HG03108 (cell line): ENCODE measurements at regions not wholly inside any gene's neighbourhood (a gene's known extent, or its start where the extent isn't known, plus 50 kb on each side); places are given as distances from the start of the nearest gene placed in this dataset.
A peak's percentile ranks its signal among the peaks of the same experiment; 100 is the strongest.

ENCODE experiments used
- ATAC-seq: cut with Tn5 transposase; IDR thresholded peaks from one replicate; pipeline ENCODE4 v1.9.1; 2021; ENCODE audit warnings: moderate library complexity; ENCODE audit not compliant: unreplicated experiment

DNA sequence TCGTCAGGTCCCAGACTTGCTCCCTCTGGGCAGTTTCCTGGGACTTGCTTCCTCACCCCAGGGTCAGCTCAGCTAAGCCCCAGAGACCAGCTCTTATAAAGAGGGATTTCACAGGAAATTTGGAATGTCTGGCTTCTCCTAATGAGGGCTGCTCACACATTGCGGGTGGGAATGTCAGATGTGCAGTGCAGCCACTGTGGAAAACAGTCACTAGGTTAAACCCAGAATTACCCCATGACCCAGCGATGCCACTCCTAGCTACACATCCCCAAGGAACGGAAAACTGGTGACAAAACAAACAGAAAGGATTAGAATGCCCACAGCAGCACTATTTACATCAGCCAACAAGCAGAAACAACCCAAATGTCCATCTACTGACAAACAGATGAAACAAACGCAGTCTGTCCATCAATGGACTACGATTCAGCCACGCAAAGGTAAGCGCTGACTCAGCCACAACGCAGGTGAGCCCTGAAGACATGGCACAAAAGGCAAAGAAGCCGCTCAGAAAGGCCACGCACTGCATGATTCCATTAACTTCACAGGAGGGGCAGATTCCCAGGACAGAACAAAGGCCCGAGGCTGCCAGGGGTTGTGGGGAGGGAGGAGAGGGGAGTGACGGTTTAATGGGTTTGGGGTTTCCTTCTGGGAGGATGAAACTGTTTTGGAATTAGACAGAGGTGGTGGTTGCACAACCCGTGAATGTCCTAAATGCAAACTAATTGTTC, 63.0 kb downstream of the NCOR2 start:
- ATAC-seq = no peak

- no peak for ATAC-seq
These were observed 64.1 kb downstream of the NCOR2 start for GRCh38 chr12:124503305-124503704.

DNA sequence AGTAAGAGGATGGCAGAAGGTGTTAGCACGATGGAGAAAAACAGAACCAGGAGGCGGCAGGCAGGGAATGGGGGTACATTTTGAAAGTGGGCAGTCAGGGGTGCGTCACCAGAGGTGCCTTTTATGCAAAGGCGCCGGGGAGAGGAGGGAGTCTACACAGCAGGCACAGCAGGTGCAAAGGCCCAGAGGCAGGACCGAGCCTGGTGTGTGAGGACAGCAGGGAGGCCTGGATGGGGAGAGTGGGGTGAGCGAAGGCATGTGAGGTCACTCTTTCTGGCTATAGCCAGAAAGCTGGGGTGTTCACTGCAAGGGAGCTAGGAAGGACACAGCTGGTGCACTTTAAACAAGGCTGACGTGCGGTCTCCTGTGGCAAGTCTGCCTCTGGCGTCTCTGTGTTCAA, 65.0 kb downstream of the NCOR2 start:
- ATAC-seq = no peak

- ATAC-seq = no peak
These were observed 65.6 kb downstream of the NCOR2 start for GRCh38 chr12:124501827-124502226.

DNA sequence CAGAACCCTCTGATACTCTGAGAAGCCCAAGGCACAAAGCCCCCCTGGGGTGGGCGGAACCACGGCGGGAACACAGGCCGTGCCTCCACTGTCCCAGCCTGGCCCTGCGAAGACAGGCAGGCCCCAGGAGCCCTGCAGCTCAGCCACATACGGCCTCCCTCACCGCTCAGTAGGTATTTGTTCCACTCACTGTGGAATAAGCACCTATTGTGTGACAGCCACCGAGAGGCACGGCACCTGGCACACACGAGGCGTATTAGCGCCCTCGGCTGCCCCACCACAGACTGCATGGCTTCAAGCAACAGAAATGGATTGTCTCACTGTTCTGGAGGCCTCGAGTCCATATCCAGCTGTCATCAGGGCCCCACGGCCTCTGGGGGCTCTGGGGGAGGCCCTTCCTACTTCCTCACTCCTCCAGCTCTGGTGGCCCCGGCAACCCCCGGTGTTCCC, 66.3 kb downstream of the NCOR2 start:
- ATAC-seq = no peak

DNA sequence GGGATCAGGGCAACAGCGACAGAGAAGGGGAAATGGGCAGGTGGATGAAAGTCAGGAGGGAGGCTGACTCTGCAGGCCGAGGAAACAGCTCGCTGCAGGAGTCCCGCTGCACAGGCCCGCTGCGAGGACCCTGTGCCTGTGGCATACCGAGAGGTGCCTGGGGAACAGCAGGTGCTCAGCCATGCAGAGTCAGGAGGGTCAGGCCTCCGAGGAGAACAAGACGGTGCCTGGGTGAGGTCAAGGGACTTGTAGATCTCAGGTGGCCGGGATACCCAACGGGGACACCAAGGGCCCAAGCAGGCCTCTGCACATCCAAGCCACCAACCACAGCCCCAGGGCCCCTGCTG, 67.5 kb downstream of the NCOR2 start:
- ATAC-seq = no peak

GRCh38 chr12:124499190-124499753, 68.1 kb downstream of the NCOR2 start:
- ATAC-seq = no peak

DNA sequence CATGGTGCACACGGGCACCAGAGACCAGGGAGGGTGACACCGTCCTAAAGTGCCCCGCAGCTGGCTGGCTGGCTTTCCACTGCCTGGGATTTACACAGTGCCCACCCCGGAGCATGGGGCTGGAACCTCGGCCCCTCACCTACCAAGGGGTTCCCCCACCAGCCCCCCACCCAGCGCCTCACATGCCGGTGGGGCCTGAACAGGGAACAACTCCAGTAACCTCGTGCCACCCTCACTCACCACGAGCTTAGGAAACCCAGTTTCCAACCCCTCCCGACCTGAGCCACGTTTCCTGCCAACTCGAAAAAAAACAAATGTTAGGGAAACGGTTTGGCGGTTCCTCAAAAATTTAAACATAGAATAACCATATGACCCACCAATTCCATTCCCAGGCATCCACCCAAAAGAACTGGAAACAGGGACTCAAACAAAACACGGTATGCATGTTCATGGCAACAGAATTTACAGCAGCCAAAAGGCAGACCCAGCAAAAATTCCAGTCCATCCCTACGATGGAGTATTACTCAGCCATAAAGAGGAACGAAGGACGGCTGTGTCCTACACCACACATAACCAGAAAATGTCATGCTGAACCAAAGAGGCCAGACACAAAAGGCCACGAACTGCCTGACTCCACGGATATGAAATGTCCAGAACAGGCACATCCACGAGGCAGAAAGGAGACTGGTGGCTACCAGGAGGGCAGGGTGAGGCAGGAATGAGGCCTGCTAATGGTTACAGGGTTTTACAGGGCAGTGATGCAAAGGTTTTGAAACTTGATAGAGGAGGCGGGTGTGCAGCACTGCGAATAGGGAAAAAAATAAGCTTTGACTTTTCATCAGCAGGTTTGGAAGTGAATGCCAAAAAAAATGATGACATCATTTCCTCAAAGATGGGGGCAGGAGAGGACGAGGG, 68.9 kb downstream of the NCOR2 start:
- ATAC-seq = no peak

DNA sequence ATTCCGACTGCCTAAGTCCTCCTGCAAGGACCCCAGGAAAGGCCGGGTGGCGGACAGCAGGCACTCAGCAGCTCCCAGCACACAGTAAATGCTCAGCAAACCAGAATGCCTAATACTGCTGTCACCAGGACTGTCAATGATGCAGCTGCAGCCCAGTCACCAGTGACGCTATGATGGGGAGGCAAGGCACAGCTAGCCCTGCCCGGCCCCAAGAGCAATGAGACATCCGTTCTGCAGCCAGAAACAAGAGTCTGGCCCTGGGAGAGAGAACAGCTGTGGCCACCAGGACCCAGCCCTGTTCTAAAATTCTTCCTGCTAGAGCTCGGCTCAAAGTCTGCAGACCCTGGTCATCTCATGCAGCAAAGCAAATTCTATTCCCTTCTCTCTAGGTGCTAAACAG, 69.8 kb downstream of the NCOR2 start:
- no peak for ATAC-seq

DNA sequence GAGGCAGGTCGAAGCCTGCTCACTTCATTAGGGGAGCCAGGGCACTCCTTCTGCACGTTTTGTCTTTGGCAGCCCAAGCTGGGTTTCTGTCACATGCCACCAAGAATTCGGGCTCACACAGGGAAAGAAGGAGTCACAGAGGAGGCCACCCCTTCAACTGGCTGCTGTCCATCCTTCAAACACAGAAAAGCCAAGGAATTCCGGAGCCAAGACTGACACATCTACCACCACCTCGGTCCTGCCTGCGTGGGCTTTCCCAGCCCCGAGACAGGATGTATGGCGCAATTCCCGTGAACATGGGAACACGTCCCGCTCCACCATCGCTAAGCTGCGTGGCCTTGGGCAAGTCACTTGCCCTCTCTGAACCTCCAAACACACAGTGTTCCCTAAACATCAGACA, 70.4 kb downstream of the NCOR2 start:
- no peak for ATAC-seq

DNA sequence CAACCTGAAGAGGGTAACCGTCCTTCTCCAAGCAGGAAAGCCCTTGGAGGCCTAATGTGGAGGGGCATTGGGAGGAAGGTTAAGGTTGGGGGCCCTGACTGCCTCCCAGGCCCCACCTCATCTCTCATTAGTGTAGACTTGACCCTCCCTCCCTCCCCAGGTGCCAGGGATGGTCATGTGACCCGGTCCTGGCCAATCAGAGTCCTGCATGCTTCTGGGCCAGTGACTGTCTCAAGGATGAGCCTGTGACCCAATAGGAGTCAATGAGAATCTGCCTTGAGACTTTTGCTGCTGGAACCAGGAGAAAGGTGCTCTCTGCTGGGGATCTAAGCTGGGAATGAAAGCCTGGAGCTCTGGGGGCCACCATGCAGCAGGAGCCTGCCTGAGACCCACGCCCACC, 70.8 kb downstream of the NCOR2 start:
- ATAC-seq = no peak

- no peak for ATAC-seq
These were observed 72.0 kb downstream of the NCOR2 start for GRCh38 chr12:124495194-124495983.

DNA sequence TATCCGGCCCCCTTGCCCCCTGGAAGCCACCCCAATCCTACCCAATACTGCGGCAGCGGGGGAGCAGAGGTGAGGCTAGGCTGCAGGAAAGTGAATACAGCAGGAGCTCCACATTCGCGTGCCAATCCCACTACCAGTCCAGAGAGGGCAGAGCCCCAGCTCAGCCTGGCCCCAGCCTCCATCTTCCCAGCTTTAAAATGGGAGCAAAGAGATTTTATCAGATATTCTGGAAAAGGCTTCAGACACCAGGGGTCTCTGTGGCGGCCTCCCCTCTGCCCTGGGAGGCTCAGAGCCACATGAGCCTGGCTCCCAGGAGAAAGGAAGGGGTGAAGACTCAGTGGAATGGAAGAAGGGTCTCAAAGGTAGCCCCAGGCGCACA, 72.7 kb downstream of the NCOR2 start:
- ATAC-seq = no peak

DNA sequence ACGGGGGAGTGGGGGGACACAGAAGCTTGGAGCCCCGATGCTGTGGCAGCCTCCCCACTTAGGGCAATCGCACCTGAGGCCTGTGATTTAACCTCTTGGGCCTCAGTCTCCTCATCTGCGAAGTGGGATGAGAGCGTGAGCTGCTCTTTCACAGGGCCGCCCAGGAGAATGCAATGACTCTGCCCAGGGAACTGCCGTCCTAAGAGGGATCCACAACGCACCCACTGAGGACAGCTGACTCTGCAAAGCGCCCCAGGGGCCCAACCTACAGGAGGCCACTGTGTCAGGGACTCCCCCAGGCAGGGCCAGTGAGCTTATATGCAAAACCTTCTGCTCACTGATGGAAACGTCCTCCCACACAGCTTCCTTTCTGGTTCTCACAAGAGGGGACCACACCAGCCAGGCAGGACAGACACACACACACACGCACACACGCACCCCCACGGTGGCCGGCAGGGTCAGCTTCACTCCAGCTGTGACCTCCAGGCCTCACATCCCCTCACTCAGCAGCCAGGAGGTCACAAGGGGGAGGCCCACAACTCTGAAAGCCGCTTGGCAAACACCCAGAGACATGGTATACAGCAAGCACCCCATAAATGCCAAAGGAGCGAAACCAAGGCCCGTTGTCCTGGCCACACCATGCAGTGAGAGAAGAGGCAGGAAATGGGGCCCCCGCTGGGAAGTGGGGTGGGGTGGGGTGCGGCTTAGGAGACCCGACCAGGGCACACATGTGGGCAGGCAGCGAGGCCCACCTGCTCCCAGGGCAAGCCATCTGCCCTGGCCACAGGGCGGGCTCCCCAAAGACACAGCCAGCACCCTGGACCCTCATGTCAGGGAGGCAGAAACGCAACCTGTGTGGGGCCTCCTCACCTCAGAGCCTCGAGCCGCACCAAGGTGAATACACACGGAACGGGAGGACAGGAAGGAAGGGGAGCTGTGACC, 73.3 kb downstream of the NCOR2 start:
- ATAC-seq = peak; percentile 84

DNA sequence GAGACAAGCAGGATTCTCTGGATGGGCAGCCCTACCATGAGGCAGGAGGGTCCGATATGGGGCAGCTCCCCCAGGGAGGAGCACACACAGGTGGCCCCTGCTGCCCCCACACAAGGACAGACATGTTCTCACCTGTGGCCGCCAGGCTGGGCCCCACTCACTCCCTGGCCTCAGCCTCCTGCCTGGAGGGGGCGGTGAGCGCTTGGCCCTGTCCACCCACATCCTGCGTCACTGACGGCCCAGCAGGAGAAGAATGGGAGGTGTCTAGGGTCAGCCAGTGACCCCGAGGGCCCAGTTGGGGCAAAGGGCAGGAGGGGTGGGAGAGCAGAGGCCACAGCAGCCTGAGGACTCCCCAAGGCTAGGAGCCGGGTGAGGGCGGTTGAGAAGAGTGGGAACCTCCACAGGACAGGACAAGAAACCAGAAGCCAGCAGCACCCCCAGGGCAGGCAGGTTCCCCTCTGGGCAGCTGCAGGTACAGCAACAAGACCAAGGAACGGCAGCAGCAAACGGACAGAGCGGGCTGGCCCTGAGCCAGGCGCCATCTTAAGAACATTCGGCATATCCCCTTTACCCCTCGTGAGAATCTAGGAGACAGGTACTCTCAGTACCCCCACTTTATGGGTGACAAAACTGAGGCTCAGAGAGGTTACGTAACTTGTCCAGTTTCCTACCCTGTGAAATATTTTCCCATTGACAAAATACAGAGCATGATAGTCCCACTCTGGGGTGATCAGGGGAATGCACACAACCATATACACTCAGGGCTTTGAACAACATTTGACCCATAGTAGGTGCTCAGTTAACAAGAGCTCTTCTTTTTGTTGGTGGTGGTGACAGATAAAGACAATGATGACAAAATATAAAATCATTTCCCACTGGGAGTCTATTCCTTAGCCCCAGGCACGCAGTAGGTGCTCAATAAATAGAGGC, 74.3 kb downstream of the NCOR2 start:
- no peak for ATAC-seq

DNA sequence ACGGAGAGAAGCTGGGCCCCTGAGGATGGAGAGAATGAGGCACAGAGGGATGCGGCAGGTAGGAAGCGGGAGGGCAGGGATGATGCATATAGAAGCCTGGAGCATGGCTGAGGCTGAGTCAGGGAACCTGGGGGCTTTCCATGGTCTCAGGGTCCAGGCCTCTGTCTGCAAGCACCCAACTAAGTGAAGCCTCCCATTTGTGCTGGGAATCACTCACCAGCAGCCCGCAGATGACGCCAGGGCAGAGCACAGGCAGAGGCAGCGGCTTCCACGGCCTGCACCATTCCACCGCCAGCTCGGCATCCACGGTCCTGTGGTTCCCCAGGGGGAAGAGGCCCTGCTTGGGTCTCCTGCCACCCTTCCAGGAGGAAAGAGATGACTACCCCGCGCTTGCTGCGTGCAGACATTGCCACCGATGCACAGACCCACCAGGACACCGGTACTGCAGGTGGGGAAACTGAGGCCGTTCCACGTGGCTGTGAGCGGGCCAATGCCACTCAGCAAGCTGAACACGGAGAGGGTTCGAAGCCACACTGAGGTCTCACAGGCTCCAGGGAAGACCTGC, 75.5 kb downstream of the NCOR2 start:
- ATAC-seq = no peak

GRCh38 chr12:124491310-124491709, 76.1 kb downstream of the NCOR2 start:
- ATAC-seq = no peak

- ATAC-seq = no peak
These were observed 76.7 kb downstream of the NCOR2 start for GRCh38 chr12:124490584-124491305.
